ENCODE measurements at regions not wholly inside any gene's neighbourhood (a gene's known extent, or its start where the extent isn't known, plus 50 kb on each side); places are given as distances from the start of the nearest gene placed in this dataset.

GRCh38 chr2:59858540-59858939, 694.9 kb downstream of the BCL11A start:
- no peak for DNase-seq
- no peak overlapping the region for H3K4me2 ChIP-seq (replicated peaks; ENCODE audit: low read depth, low read length, poor library complexity, severe bottlenecking)
- H3K4me1 ChIP-seq (ENCODE audit: control insufficient read depth in 2 of 2, insufficient read depth in 2 of 2, low read length in 2 of 2) = no peaks in the 10 kb centered on the region
- H3K4me3 Mint-ChIP-seq = no peak overlapping the region
- no peak overlapping the region for H3K27ac Mint-ChIP-seq
- no peak for ATAC-seq (ENCODE audit: low read depth)
- H3K27me3 Mint-ChIP-seq = no peaks in the 10 kb centered on the region
- CTCF ChIA-PET = no interaction called here
- H3K9me3 ChIP-seq (ENCODE audit: control extremely low read depth in 1 of 3, control insufficient read depth in 2 of 3, insufficient read depth in 1 of 3, low read length in 2 of 3) = peaks cover 0 to 19% (median 15%) of the 10 kb centered on the region in 3 donors
- no peak overlapping the region for H3K27ac ChIP-seq (ENCODE audit: low read length in 2 of 2)
- no peaks in the 10 kb centered on the region for H3K27me3 ChIP-seq (replicated peaks in 1 of 4; ENCODE audit: control extremely low read depth in 1 of 4, control insufficient read depth in 3 of 4, insufficient read depth in 4 of 4, low read length in 3 of 4)
- no peak overlapping the region for H2AFZ ChIP-seq (ENCODE audit: insufficient read depth, low read depth, low read length, poor library complexity, severe bottlenecking)
- TF ChIP-seq, protein P1, sequence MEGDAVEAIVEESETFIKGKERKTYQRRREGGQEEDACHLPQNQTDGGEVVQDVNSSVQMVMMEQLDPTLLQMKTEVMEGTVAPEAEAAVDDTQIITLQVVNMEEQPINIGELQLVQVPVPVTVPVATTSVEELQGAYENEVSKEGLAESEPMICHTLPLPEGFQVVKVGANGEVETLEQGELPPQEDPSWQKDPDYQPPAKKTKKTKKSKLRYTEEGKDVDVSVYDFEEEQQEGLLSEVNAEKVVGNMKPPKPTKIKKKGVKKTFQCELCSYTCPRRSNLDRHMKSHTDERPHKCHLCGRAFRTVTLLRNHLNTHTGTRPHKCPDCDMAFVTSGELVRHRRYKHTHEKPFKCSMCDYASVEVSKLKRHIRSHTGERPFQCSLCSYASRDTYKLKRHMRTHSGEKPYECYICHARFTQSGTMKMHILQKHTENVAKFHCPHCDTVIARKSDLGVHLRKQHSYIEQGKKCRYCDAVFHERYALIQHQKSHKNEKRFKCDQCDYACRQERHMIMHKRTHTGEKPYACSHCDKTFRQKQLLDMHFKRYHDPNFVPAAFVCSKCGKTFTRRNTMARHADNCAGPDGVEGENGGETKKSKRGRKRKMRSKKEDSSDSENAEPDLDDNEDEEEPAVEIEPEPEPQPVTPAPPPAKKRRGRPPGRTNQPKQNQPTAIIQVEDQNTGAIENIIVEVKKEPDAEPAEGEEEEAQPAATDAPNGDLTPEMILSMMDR (IDR thresholded peaks at IDR 0.05) = no peak
- TF ChIP-seq EZH2 (IDR thresholded peaks at IDR 0.05; ENCODE audit: borderline replicate concordance, insufficient read depth, low read depth, low read length, poor library complexity, severe bottlenecking) = no peak
- no peaks in the 10 kb centered on the region for H3K4me1 Mint-ChIP-seq
- WGBS (ENCODE audit: insufficient coverage) = 98% methylated on average over 7 of the region's 7 CpGs
- POLR2A ChIA-PET = no interaction called here
- no peak overlapping the region for H3K4me3 ChIP-seq (ENCODE audit: control extremely low read depth in 1 of 5, extremely low read depth in 1 of 5, insufficient read depth in 1 of 5, low read depth in 2 of 5, low read length in 4 of 5)
- H3K9me3 Mint-ChIP-seq (ENCODE audit: insufficient read depth) = peaks cover 11% of the 10 kb centered on the region
- no peaks in the 10 kb centered on the region for H3K36me3 ChIP-seq (replicated peaks in 1 of 2; ENCODE audit: control extremely low read depth in 1 of 2, control insufficient read depth in 1 of 2, extremely low read depth in 1 of 2, insufficient read depth in 2 of 2, low read length in 1 of 2)
- no peaks in the 10 kb centered on the region for H4K20me1 ChIP-seq (ENCODE audit: control insufficient read depth, insufficient read depth, low read length, poor library complexity, severe bottlenecking)
- no peak overlapping the region for H3K9ac ChIP-seq (ENCODE audit: low read length)
- intact Hi-C loops (cut with micrococcal nuclease) = no loop called here
- H3K79me2 ChIP-seq (ENCODE audit: control insufficient read depth, insufficient read depth, low read length) = no peaks in the 10 kb centered on the region

- Mint-ChIP-seq H3K27ac (no peak overlapping the region), H3K27me3 (no peaks in the 10 kb centered on the region), H3K9me3 (ENCODE audit: insufficient read depth) (peaks cover 5% of the 10 kb centered on the region), H3K4me3 (no peak overlapping the region), H3K4me1 (no peaks in the 10 kb centered on the region)
- H2AFZ ChIP-seq (ENCODE audit: insufficient read depth, low read depth, low read length, poor library complexity, severe bottlenecking) = no peak overlapping the region
- no peak overlapping the region for H3K27ac ChIP-seq (ENCODE audit: low read length in 2 of 2)
- H3K4me3 ChIP-seq (ENCODE audit: control extremely low read depth in 1 of 5, extremely low read depth in 1 of 5, insufficient read depth in 1 of 5, low read depth in 2 of 5, low read length in 4 of 5) = no peak overlapping the region
- TF ChIP-seq EZH2 (IDR thresholded peaks at IDR 0.05; ENCODE audit: borderline replicate concordance, insufficient read depth, low read depth, low read length, poor library complexity, severe bottlenecking) = no peak
- TF ChIP-seq, protein P1 (IDR thresholded peaks at IDR 0.05) = no peak
- H3K36me3 ChIP-seq (replicated peaks in 1 of 2; ENCODE audit: control extremely low read depth in 1 of 2, control insufficient read depth in 1 of 2, extremely low read depth in 1 of 2, insufficient read depth in 2 of 2, low read length in 1 of 2) = no peaks in the 10 kb centered on the region
- DNase-seq = no peak
- CTCF ChIA-PET = no interaction called here
- no peaks in the 10 kb centered on the region for H3K79me2 ChIP-seq (ENCODE audit: control insufficient read depth, insufficient read depth, low read length)
- H3K4me1 ChIP-seq (ENCODE audit: control insufficient read depth in 2 of 2, insufficient read depth in 2 of 2, low read length in 2 of 2) = no peaks in the 10 kb centered on the region
- intact Hi-C loops (cut with micrococcal nuclease) = no loop called here
- POLR2A ChIA-PET = no interaction called here
- no peak overlapping the region for H3K9ac ChIP-seq (ENCODE audit: low read length)
- no peak for ATAC-seq (ENCODE audit: low read depth)
- H3K9me3 ChIP-seq (ENCODE audit: control extremely low read depth in 1 of 3, control insufficient read depth in 2 of 3, insufficient read depth in 1 of 3, low read length in 2 of 3) = peaks cover 0 to 19% (median 13%) of the 10 kb centered on the region in 3 donors
- H3K27me3 ChIP-seq (replicated peaks in 1 of 4; ENCODE audit: control extremely low read depth in 1 of 4, control insufficient read depth in 3 of 4, insufficient read depth in 4 of 4, low read length in 3 of 4) = no peaks in the 10 kb centered on the region
- H4K20me1 ChIP-seq (ENCODE audit: control insufficient read depth, insufficient read depth, low read length, poor library complexity, severe bottlenecking) = no peaks in the 10 kb centered on the region
- no peak overlapping the region for H3K4me2 ChIP-seq (replicated peaks; ENCODE audit: low read depth, low read length, poor library complexity, severe bottlenecking)
Measured at GRCh38 chr2:59857109-59857508, 696.3 kb downstream of the BCL11A start.
